SK-N-SH (cell line): ENCODE measurements at regions not wholly inside any gene's neighbourhood (a gene's known extent, or its start where the extent isn't known, plus 50 kb on each side); places are given as distances from the start of the nearest gene placed in this dataset.

Experiments
- CTCF ChIA-PET: fragments of 300-600, 350-600 bp; formaldehyde crosslinking; extraction: SDS; loops from one replicate; lab custom pipeline; 2021; lab: Yijun Ruan, JAX
- POLR2A ChIA-PET: fragments of 350-600 bp; sonication (Branson Sonifier 250); formaldehyde crosslinking; extraction: SDS; loops from one replicate; lab custom pipeline; 2020; ENCODE audit warnings: antibody characterized with exemption, inconsistent platforms; lab: Yijun Ruan, JAX
- DNase-seq: peaks from one replicate; pipeline ENCODE4 v3.0.0; 2012
- H2AFZ ChIP-seq: fragments of 200-600 bp; sonication (generic); 2 replicates; pipeline ENCODE4 v1.8.1; 2016; ENCODE audit warnings: antibody characterized with exemption, mild to moderate bottlenecking, low read depth
- H3F3A ChIP-seq: fragments of 200-600 bp; sonication (generic); replicated peaks from 2 replicates; pipeline ENCODE3; 2016; ENCODE audit warnings: antibody characterized with exemption, mild to moderate bottlenecking; ENCODE audit not compliant: insufficient read depth
- H3K27ac ChIP-seq, 2 experiments: fragments of 200-500 bp in 1 of 2; fragments of 200-600 bp in 1 of 2; sonication (Bioruptor generic) in 1 of 2; sonication (generic), shearing (Covaris generic) in 1 of 2; 2 replicates each; pipeline versions ENCODE4 v1.5.1 to v1.6.1; 2014 to 2016; ENCODE audit warnings: low read depth in 2 of 2, inconsistent platforms in 1 of 2, low read length in 1 of 2, mild to moderate bottlenecking in 1 of 2, mixed read lengths in 1 of 2
- H3K27me3 ChIP-seq: fragments of 200-600 bp; sonication (generic), shearing (Covaris generic); 2 replicates; pipeline ENCODE4 v1.6.1; 2016; ENCODE audit warnings: mixed run types; ENCODE audit not compliant: insufficient read depth
- H3K36me3 ChIP-seq, 2 experiments: fragments of 200-500 bp in 1 of 2; fragments of 200-600 bp in 1 of 2; sonication (Bioruptor generic) in 1 of 2; sonication (generic) in 1 of 2; replicated peaks in 1 of 2; 2 replicates each; pipeline versions ENCODE3 to v1.5.1; 2014 to 2016; ENCODE audit warnings: low read length in 1 of 2, mild to moderate bottlenecking in 1 of 2; ENCODE audit not compliant: insufficient read depth in 2 of 2, control insufficient read depth in 1 of 2
- H3K4me1 ChIP-seq, 2 experiments: fragments of 200-500 bp in 1 of 2; fragments of 200-600 bp in 1 of 2; sonication (Bioruptor generic) in 1 of 2; sonication (generic), shearing (Covaris generic) in 1 of 2; 2 replicates each; pipeline versions ENCODE4 v1.5.1 to v1.6.1; 2014 to 2016; ENCODE audit warnings: low read depth in 1 of 2, low read length in 1 of 2, mixed run types in 1 of 2; ENCODE audit not compliant: insufficient read depth in 2 of 2, control insufficient read depth in 1 of 2
- H3K4me2 ChIP-seq: fragments of 200-600 bp; sonication (generic), shearing (Covaris generic); 2 replicates; pipeline ENCODE4 v1.6.1; 2017; ENCODE audit warnings: mixed run types
- H3K4me3 ChIP-seq, 2 experiments: fragments of 200-500 bp in 1 of 2; fragments of 200-600 bp in 1 of 2; sonication (Bioruptor generic) in 1 of 2; sonication (generic), shearing (Covaris generic) in 1 of 2; 2 replicates each; pipeline versions ENCODE4 v1.5.1 to v1.8.1; 2014 to 2016; ENCODE audit warnings: low read depth in 2 of 2, inconsistent platforms in 1 of 2, low read length in 1 of 2, mild to moderate bottlenecking in 1 of 2, mixed read lengths in 1 of 2, moderate library complexity in 1 of 2
- H3K79me2 ChIP-seq: fragments of 200-600 bp; sonication (generic); 2 replicates; pipeline ENCODE4 v1.8.1; 2017; ENCODE audit warnings: mild to moderate bottlenecking; ENCODE audit not compliant: insufficient read depth
- H3K9ac ChIP-seq: fragments of 200-600 bp; sonication (generic); 2 replicates; pipeline ENCODE4 v1.6.1; 2017; ENCODE audit warnings: mixed run types
- H3K9me2 ChIP-seq: fragments of 200-600 bp; sonication (generic); 2 replicates; pipeline ENCODE4 v1.6.1; 2017; ENCODE audit warnings: mixed run types
- H3K9me3 ChIP-seq: fragments of 200-600 bp; sonication (generic); 2 replicates; pipeline ENCODE4 v1.6.1; 2017; ENCODE audit warnings: mixed run types, mild to moderate bottlenecking, moderate library complexity
- H4K20me1 ChIP-seq: fragments of 200-600 bp; sonication (generic); 2 replicates; pipeline ENCODE4 v1.6.1; 2017; ENCODE audit warnings: mild to moderate bottlenecking, mixed run types; ENCODE audit not compliant: insufficient read depth
- CHD2 ChIP-seq: fragments of 150-350 bp; IDR thresholded peaks from 2 replicates; pipeline ENCODE4 v1.6.1; 2018; ENCODE audit warnings: low read length; ENCODE audit not compliant: partially characterized antibody
- CTCF ChIP-seq: fragments of 200-600 bp; sonication (generic); IDR thresholded peaks from 2 replicates; pipeline ENCODE4 v1.6.1; 2017; ENCODE audit warnings: antibody characterized with exemption, mild to moderate bottlenecking, moderate library complexity
- EP300 ChIP-seq, 2 experiments: IDR thresholded peaks; 2 replicates each; pipeline versions ENCODE4 v1.4.0 to v1.6.1; 2012; ENCODE audit warnings: borderline replicate concordance in 1 of 2, low read depth in 1 of 2, low read length in 1 of 2
- GABPA ChIP-seq: IDR thresholded peaks from 2 replicates; pipeline ENCODE4 v1.4.0; 2012; ENCODE audit warnings: low read depth, mild to moderate bottlenecking
- JUND ChIP-seq: IDR thresholded peaks from 2 replicates; pipeline ENCODE4 v1.4.0; 2012
- MEF2A ChIP-seq: IDR thresholded peaks from 2 replicates; pipeline ENCODE4 v1.4.0; 2012; ENCODE audit warnings: low read depth, borderline replicate concordance
- PBX3 ChIP-seq: IDR thresholded peaks from 2 replicates; pipeline ENCODE4; 2012
- POLR2AphosphoS5 ChIP-seq: IDR thresholded peaks from 2 replicates; pipeline ENCODE4 v1.6.1; 2012; ENCODE audit warnings: low read depth, low read length
- RAD21 ChIP-seq: IDR thresholded peaks from 2 replicates; pipeline ENCODE4 v1.6.1; 2012; ENCODE audit warnings: mild to moderate bottlenecking, low read length
- RFX5 ChIP-seq: IDR thresholded peaks from 2 replicates; pipeline ENCODE4 v1.6.1; 2012; ENCODE audit warnings: mild to moderate bottlenecking, improper control_type of control experiment, low read length
- RXRA ChIP-seq: IDR thresholded peaks from 2 replicates; pipeline ENCODE4 v1.4.0; 2012; ENCODE audit warnings: low read depth, mild to moderate bottlenecking, borderline replicate concordance
- SIN3A ChIP-seq: IDR thresholded peaks from 2 replicates; pipeline ENCODE4 v1.6.1; 2012; ENCODE audit warnings: low read depth, mild to moderate bottlenecking, low read length, moderate library complexity, borderline replicate concordance
- SMC3 ChIP-seq: IDR thresholded peaks from 2 replicates; pipeline ENCODE4 v1.6.1; 2012; ENCODE audit warnings: low read depth, low read length, improper control_type of control experiment
- TCF12 ChIP-seq: IDR thresholded peaks from 2 replicates; pipeline ENCODE4 v1.4.0; 2012
- TEAD4 ChIP-seq: IDR thresholded peaks from 2 replicates; pipeline ENCODE4 v1.4.0; 2012; ENCODE audit warnings: mild to moderate bottlenecking, borderline replicate concordance; ENCODE audit not compliant: insufficient read depth
- USF1 ChIP-seq: IDR thresholded peaks from 2 replicates; pipeline ENCODE4 v1.4.0; 2012; ENCODE audit warnings: low read depth, borderline replicate concordance
- USF2 ChIP-seq: fragments of 150-350 bp; IDR thresholded peaks from 2 replicates; pipeline ENCODE4 v1.6.1; 2017; ENCODE audit warnings: antibody characterized with exemption, low read length, low read depth, borderline replicate concordance
- YY1 ChIP-seq: IDR thresholded peaks from 2 replicates; pipeline ENCODE4 v1.4.0; 2012; ENCODE audit warnings: low read depth, mild to moderate bottlenecking
- WGBS: methylation state at CpG from one replicate; pipeline ENCODE4 v1.1.6; 2017; ENCODE audit warnings: low lambda C conversion rate; 5-methylcytosine and 5-hydroxymethylcytosine counted together

GRCh38 chr14:28875934-28876571 is 109.5 kb downstream of the FOXG1 start:
- ChIA-PET POLR2A (no interaction called here), CTCF (no interaction called here)
- H3K4me2 ChIP-seq = no peak overlapping the region
- H3K9me2 ChIP-seq = no peaks in the 10 kb centered on the region; the same call in 1 of the 2 replicates
- H3K9ac ChIP-seq = no peak overlapping the region
- H2AFZ ChIP-seq = no peak overlapping the region
- TF ChIP-seq USF1 (no peak), EP300 (IDR thresholded peaks at IDR 0.05; ENCODE audit: borderline replicate concordance in 1 of 2, low read depth in 1 of 2, low read length in 1 of 2) (no peak), RFX5 (no peak), TCF12 (no peak), YY1 (no peak), SIN3A (no peak), USF2 (no peak), GABPA (no peak), TEAD4 (no peak), JUND (no peak), RAD21 (no peak), SMC3 (no peak), MEF2A (no peak)
- no peaks in the 10 kb centered on the region for H3K79me2 ChIP-seq
- no peak overlapping the region for H3K27ac ChIP-seq
- H4K20me1 ChIP-seq = no peaks in the 10 kb centered on the region
- H3K9me3 ChIP-seq = no peaks in the 10 kb centered on the region
- no peaks in the 10 kb centered on the region; the same call in 1 of the 2 replicates for H3K27me3 ChIP-seq
- H3K36me3 ChIP-seq = no peaks in the 10 kb centered on the region
- WGBS = 20% methylated on average over 3 of the region's 3 CpGs
- no peak overlapping the region for H3K4me3 ChIP-seq
- H3F3A ChIP-seq = no peaks in the 10 kb centered on the region
- no peaks in the 10 kb centered on the region for H3K4me1 ChIP-seq
- DNase-seq = no peak

- no peaks in the 10 kb centered on the region for H3K36me3 ChIP-seq
- H3F3A ChIP-seq = no peaks in the 10 kb centered on the region
- H3K4me3 ChIP-seq = no peak overlapping the region
- no peaks in the 10 kb centered on the region for H3K9me3 ChIP-seq
- no peak for TF ChIP-seq PBX3
- TF ChIP-seq CTCF = no peak
- no peak for TF ChIP-seq YY1
- no peak for TF ChIP-seq CHD2
- no peak for TF ChIP-seq SMC3
- no peak for TF ChIP-seq USF2
- no peak for TF ChIP-seq POLR2AphosphoS5
- TF ChIP-seq USF1 = no peak
- no peak for TF ChIP-seq RXRA
- TF ChIP-seq EP300 (IDR thresholded peaks at IDR 0.05; ENCODE audit: borderline replicate concordance in 1 of 2, low read depth in 1 of 2, low read length in 1 of 2) = no peak
- no peak for TF ChIP-seq TEAD4
- H3K9me2 ChIP-seq = no peaks in the 10 kb centered on the region; the same call in 1 of the 2 replicates
- no peaks in the 10 kb centered on the region for H3K79me2 ChIP-seq
- H3K4me2 ChIP-seq = no peak overlapping the region
- H3K27me3 ChIP-seq = no peaks in the 10 kb centered on the region; the same call in 1 of the 2 replicates
- H3K4me1 ChIP-seq = no peaks in the 10 kb centered on the region
- H2AFZ ChIP-seq = no peak overlapping the region
- H3K9ac ChIP-seq = no peak overlapping the region
- H3K27ac ChIP-seq = no peak overlapping the region
- H4K20me1 ChIP-seq = no peaks in the 10 kb centered on the region
- ChIA-PET CTCF (no interaction called here), POLR2A (no interaction called here)
- WGBS = 6% methylated on average over 4 of the region's 4 CpGs
- DNase-seq = no peak
Measured at GRCh38 chr14:28876572-28876945, 110.0 kb downstream of the FOXG1 start.
